ENCODE measurements at regions not wholly inside any gene's neighbourhood (a gene's known extent, or its start where the extent isn't known, plus 50 kb on each side); places are given as distances from the start of the nearest gene placed in this dataset.

GRCh38 chr20:39985271-39985827, 703.7 kb downstream of the MAFB start:
- no peaks in the 10 kb centered on the region for H3K36me3 ChIP-seq (ENCODE audit: insufficient read depth, low read length)
- H3K9me2 ChIP-seq (ENCODE audit: low read depth, low read length), result no peaks in the 10 kb centered on the region
- H3K79me2 ChIP-seq (ENCODE audit: insufficient read depth, low read length), result no peaks in the 10 kb centered on the region
- no peak overlapping the region for H3K4me2 ChIP-seq (ENCODE audit: low read length)
- no peaks in the 10 kb centered on the region for H3F3A ChIP-seq (ENCODE audit: insufficient read depth, low read length)
- H3K27ac ChIP-seq (ENCODE audit: low read depth, low read length, poor library complexity, severe bottlenecking), result no peak overlapping the region
- no peak overlapping the region for H2AFZ ChIP-seq (ENCODE audit: low read length)
- H3K9ac ChIP-seq (ENCODE audit: low read length), result no peak overlapping the region
- H3K27me3 ChIP-seq (ENCODE audit: insufficient read depth, low read length), result no peaks in the 10 kb centered on the region
- H4K20me1 ChIP-seq (ENCODE audit: insufficient read depth, low read length), result no peaks in the 10 kb centered on the region
- no peak for TF ChIP-seq EZH2 (IDR thresholded peaks at IDR 0.05; ENCODE audit: borderline replicate concordance, low read length)
- no peak for TF ChIP-seq CTCF (IDR thresholded peaks at IDR 0.05; ENCODE audit: low read length)
- H3K4me1 ChIP-seq (ENCODE audit: insufficient read depth, low read length, severe bottlenecking), result no peaks in the 10 kb centered on the region
- no peak overlapping the region for H3K4me3 ChIP-seq (ENCODE audit: low read depth, low read length, poor library complexity, severe bottlenecking)
- H3K9me3 ChIP-seq (ENCODE audit: low read length), result no peaks in the 10 kb centered on the region

- H3K9ac ChIP-seq (ENCODE audit: low read length), result no peak overlapping the region
- H3K9me3 ChIP-seq (ENCODE audit: low read length), result no peaks in the 10 kb centered on the region
- no peaks in the 10 kb centered on the region for H3K9me2 ChIP-seq (ENCODE audit: low read depth, low read length)
- H3K36me3 ChIP-seq (ENCODE audit: insufficient read depth, low read length), result no peaks in the 10 kb centered on the region
- H3K79me2 ChIP-seq (ENCODE audit: insufficient read depth, low read length), result no peaks in the 10 kb centered on the region
- no peak overlapping the region for H3K4me2 ChIP-seq (ENCODE audit: low read length)
- H2AFZ ChIP-seq (ENCODE audit: low read length), result no peak overlapping the region
- H3K4me1 ChIP-seq (ENCODE audit: insufficient read depth, low read length, severe bottlenecking), result no peaks in the 10 kb centered on the region
- no peaks in the 10 kb centered on the region for H4K20me1 ChIP-seq (ENCODE audit: insufficient read depth, low read length)
- H3K27me3 ChIP-seq (ENCODE audit: insufficient read depth, low read length), result no peaks in the 10 kb centered on the region
- H3K27ac ChIP-seq (ENCODE audit: low read depth, low read length, poor library complexity, severe bottlenecking), result no peak overlapping the region
- no peak overlapping the region for H3K4me3 ChIP-seq (ENCODE audit: low read depth, low read length, poor library complexity, severe bottlenecking)
- no peak for TF ChIP-seq CTCF (IDR thresholded peaks at IDR 0.05; ENCODE audit: low read length)
- TF ChIP-seq EZH2 (IDR thresholded peaks at IDR 0.05; ENCODE audit: borderline replicate concordance, low read length), result no peak
- H3F3A ChIP-seq (ENCODE audit: insufficient read depth, low read length), result no peaks in the 10 kb centered on the region
Observed at GRCh38 chr20:39983655-39984054, 705.4 kb downstream of the MAFB start.

GRCh38 chr20:39983183-39983582, 705.9 kb downstream of the MAFB start:
- no peak overlapping the region for H3K4me2 ChIP-seq (ENCODE audit: low read length)
- no peaks in the 10 kb centered on the region for H3K9me3 ChIP-seq (ENCODE audit: low read length)
- no peaks in the 10 kb centered on the region for H3K36me3 ChIP-seq (ENCODE audit: insufficient read depth, low read length)
- H4K20me1 ChIP-seq (ENCODE audit: insufficient read depth, low read length), result no peaks in the 10 kb centered on the region
- no peaks in the 10 kb centered on the region for H3F3A ChIP-seq (ENCODE audit: insufficient read depth, low read length)
- TF ChIP-seq CTCF (IDR thresholded peaks at IDR 0.05; ENCODE audit: low read length) (no peak), EZH2 (IDR thresholded peaks at IDR 0.05; ENCODE audit: borderline replicate concordance, low read length) (no peak)
- no peak overlapping the region for H2AFZ ChIP-seq (ENCODE audit: low read length)
- no peak overlapping the region for H3K27ac ChIP-seq (ENCODE audit: low read depth, low read length, poor library complexity, severe bottlenecking)
- no peaks in the 10 kb centered on the region for H3K79me2 ChIP-seq (ENCODE audit: insufficient read depth, low read length)
- H3K9me2 ChIP-seq (ENCODE audit: low read depth, low read length), result no peaks in the 10 kb centered on the region
- no peak overlapping the region for H3K9ac ChIP-seq (ENCODE audit: low read length)
- no peaks in the 10 kb centered on the region for H3K4me1 ChIP-seq (ENCODE audit: insufficient read depth, low read length, severe bottlenecking)
- H3K4me3 ChIP-seq (ENCODE audit: low read depth, low read length, poor library complexity, severe bottlenecking), result no peak overlapping the region
- H3K27me3 ChIP-seq (ENCODE audit: insufficient read depth, low read length), result no peaks in the 10 kb centered on the region
